ENCODE measurements at regions not wholly inside any gene's neighbourhood (a gene's known extent, or its start where the extent isn't known, plus 50 kb on each side); places are given as distances from the start of the nearest gene placed in this dataset.

DNA sequence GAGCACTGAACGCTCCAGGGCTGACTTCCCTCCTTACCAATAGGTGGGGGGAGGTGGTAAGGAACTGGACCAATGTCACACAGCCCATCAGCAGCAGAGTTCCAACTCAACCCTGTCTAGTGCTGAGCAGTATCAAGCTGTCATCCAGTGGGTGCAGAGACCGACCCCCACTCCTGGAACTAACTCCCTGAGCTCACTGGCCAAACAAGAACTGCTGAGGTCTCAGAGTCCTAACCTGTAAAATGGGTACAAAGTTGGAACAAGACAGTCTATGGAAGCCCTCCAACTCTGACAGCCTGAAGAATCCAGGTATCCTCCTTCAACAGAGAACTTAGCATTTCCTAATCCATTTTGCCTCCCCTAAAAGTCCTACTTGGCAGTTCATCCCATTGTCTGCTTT lies 91.1 kb upstream of the CLMN start:
- no peak for DNase-seq (ENCODE audit: low read depth)

DNA sequence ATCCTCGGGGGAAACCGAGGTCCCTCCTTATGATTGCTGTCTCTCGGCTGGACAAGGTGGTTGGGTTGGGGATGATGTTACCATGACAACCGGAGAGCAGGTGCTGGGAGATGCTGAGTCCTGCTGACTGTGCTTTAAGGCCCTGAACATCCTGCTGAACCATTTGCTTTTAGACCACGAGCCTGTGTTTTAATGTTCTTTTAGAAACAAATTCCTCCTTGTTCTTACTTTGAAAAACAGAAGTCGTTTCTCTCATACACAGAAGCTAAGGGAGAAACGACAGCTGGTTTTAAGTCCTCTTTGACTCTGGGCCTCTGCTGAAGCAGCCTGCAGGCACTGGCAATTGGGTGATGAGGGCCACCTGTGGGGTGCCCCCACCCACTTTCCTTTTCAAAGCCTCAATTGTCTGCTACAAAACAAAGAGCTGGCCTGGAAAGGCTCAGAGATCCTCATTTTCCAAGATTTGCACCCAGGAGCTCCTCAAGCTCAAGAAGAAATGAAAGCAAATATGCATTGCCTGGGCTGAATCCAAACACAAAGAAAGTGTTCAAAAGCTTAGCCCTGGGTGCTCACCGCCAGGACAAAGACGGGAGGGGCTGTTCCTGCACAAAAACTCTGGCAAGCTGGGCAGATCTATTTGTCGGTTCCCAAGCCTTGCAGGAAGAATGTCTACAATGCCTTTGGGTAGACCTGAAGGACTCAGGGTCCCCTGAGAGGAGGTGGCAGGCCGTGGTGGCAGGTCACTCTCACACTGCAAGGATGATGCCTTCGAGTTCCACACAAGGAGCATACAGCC lies 90.0 kb upstream of the CLMN start:
- no peak for DNase-seq (ENCODE audit: low read depth)

DNA sequence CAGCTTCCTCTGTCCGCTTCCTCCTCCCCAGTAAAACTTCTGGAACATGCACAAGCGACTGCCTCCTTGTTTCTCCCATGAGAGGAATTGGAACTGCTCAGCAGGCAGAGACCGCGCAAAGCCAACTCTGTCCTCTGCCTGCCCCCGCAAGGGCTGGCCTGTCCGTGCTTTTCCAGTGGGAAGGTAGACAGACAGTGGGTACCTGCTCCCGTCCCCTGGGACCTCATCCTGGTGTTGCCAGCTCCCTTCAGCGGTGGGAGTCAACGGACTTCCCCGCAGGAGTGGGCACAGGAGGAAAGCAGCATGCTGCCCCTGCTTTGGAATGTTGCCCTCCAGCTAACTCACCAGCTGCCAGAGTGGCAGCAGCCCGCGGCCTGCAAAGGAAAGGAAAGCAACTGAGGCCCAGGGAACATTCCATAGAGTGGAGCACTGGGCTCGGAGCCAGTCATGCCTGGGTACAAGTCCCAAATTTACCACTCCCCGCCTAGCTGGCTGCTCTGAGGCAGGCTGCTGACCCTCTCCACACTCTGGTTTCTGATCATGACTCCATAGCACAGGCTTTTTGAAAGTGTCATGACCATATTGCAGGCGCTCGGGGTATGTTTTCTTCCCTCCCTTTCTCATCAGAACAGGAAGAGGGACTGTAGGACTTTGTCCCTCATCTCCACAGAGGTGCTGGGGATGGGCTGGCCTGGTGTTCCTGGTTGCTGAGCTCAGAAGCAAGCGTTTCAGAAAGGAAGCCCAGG lies 89.2 kb upstream of the CLMN start:
- DNase-seq (ENCODE audit: low read depth), result no peak

DNA sequence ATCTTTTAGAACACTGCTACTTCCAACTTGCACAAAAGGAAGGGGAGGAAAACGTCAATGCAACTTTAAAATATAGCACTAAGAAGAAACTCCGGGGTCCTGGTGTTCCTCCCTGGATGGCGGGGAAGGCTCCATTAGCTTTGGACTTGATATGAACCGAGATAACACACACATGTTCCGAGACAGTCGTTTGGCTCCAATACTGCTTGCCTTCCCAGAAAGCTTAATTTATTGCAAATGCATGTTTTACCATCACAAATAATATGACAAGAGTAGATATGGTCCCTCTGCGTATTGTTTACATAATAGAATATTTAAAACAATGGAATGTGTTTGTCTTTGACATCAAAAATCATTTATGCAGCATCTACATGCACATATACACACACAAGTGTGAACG lies 87.6 kb upstream of the CLMN start:
- DNase-seq (ENCODE audit: low read depth), result no peak

DNA sequence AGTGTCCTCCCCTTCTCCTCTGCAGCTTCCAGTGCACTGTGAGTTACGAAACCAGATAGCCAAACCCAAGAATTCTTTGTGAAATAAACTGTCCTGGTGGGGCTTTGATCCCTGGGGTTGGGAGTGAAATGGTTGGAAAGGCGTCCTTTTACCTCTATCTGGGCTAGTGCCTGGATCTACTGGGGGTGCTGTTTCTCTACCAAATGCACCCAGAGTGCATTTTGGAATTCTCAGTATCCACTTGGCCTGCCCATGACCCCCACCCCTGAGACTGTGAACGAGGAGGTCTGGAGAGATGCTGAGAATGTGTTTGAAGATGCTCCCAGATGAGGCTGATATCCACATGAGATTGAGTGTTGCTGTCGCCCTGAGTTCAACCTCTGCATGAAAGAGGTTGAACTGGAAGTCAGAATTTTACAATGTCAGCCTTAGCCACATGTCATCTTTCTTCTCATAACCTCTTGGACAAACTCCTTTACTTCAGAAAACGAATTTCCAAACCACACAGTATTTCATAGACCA lies 87.1 kb upstream of the CLMN start:
- no peak for DNase-seq (ENCODE audit: low read depth)

DNA sequence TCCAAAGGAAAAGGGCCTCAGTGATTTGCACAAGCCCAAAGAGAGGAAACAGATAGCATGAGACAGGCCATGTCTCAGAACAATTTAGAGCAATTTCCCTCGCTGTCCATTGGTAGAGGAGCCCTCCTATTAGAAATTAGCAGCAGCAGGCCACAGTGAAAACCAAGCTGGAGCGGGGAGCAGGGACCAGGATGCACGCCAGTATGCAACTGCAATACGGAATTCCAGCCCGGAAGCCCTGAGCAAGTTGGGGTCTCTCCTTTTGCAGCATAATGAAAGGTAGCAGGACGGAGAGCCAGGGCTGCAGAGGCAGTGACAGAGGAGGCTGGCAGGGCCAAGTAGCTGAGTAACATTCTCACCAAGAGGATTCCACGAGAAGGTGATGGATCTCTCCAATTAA lies 84.9 kb upstream of the CLMN start:
- no peak for DNase-seq (ENCODE audit: low read depth)

DNA sequence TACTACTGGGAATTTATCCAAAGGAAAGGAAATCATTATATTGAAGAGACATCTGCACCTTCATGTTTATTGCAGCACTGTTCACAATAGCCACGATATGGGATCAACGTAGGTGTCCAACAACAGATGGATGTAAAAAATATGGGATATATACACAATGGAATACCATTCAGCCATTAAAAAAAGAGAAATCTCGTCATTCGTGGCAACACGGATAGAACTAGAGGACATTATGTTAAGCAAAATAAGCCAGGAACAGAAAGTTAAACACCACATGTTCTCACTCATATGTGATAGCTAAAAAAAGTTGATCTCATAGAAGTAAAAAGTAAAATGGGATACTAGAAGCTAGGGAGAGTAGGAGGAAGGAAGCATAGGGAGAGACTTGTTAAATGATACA lies 82.9 kb upstream of the CLMN start:
- no peak for DNase-seq (ENCODE audit: low read depth)

DNA sequence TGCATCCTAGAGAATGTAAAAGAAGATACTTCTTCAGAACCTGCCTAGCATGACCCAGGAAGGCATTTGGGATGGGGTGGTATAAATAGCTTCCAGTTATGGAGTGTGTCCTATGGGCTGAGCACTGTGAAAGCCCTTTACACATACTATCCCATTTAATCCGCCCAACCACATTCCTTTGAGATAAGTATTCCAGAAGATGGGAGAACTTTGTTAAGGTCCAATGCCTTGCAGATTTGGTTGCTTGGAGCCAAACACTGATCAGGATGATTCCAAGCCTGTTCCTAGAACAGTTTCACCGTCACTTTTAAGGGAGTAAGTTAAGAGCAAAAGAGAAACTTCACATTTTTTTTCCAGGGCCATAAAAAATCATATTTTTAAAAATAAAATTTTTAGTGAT lies 82.5 kb upstream of the CLMN start:
- no peak for DNase-seq (ENCODE audit: low read depth)

DNA sequence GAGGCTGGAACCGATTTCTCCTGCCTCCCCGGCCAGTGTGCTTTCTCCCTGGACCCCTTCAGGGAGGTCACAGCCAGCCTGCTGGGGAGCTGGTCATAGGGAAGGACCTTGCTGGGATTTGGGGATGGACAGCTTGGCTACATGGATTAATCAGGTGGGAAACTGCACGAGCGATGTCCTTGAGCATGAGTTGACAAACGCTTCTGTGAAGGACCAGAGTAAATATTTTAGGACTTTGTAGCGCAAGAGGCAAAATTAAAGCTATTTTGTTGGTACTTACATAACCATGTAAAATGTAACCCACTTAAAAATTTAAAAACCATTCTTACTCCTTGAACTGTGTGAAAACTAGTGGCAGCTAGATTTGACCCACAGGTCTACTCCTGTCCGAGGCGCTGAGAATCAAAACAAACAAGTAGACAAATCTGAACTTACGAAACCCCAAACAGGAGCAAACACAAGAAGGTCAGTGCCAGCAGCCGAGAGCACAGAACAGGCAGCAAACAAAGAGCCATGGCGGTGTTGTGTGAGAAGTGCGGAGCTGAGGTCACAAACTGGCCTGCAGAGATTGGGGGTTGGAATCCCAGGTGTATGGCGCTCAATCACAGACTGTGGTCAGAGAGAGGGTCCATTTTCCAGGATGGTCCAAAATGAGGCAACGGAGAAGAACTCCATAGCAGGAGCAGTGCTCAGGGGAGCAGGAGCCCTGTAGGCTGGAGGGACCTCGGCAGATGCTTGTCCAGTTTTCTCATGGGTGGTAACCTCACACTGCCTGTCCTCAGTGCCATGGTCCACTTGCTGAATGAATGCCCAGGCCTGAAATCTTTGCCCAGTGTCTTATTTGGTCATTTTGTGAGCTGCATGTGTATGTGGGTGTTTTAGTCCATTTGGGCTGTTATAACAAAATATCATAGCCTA lies 79.2 kb upstream of the CLMN start:
- DNase-seq (ENCODE audit: low read depth), result no peak

DNA sequence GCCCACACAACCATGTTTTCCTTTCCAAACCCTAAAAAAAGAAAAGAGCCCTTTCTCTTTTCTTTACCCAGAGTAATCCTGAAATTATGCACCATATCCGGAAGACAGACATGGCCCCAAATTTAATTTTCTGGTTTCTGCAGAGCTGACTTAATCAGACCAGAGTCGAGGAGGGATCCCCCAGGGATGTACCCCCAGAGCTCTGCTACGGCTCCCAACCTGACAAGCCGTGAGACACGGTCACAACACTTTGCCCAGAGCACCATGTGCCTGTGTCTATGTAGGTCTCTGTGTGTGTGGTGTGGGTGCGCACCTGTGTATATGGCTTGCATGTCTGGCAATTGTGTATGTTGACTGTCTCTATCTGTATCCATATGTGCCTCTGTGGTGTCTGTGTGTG lies 77.6 kb upstream of the CLMN start:
- no peak for DNase-seq (ENCODE audit: low read depth)

DNA sequence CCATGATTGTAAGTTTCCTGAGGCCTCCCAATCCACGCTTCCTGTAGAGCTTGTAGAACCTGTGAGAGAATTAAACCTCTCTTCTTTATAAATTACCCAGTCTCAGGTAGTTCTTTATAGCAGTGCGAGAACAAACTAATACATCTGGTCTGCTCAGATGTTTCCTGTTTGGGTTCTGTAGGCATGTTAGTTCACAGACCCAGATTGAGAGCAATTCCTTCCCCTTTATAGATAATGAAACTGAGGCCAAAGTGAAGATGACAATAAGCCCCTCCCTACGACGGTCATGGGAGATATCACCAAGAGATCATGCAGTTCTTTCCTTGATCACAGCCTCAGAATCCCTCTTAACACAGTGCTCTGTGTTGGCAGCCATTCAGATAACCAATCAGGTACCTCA lies 76.5 kb upstream of the CLMN start:
- DNase-seq (ENCODE audit: low read depth), result no peak

DNA sequence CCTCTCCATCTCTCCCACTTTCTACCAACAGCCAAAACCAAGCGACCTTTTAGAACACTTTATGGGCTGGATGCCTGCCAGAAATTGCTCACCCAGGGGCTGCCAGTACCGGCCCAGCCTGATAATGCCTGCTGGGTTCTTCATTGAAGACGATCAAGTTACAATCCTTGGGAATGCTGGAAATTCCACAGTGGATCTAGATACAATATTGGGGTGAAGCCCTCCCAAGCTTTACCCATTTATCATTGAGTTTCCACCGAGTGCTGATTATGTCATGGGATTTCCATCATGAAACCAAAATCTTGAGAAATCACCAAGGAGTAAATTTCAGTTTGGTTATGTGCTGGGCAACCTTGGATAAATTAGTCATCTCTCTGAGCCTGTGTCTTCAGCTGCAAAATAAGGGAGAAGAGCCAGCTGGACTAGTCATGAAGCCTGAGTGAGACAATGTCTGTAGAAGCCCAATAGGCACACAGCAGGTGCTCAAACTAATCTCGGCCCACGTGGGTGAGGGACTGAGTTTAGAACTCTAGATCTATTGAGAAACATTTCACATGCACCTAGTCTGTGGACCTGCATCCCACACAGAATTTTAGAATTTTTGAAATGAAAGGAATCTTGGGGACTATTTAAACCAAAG lies 75.5 kb upstream of the CLMN start:
- DNase-seq (ENCODE audit: low read depth), result no peak

DNA sequence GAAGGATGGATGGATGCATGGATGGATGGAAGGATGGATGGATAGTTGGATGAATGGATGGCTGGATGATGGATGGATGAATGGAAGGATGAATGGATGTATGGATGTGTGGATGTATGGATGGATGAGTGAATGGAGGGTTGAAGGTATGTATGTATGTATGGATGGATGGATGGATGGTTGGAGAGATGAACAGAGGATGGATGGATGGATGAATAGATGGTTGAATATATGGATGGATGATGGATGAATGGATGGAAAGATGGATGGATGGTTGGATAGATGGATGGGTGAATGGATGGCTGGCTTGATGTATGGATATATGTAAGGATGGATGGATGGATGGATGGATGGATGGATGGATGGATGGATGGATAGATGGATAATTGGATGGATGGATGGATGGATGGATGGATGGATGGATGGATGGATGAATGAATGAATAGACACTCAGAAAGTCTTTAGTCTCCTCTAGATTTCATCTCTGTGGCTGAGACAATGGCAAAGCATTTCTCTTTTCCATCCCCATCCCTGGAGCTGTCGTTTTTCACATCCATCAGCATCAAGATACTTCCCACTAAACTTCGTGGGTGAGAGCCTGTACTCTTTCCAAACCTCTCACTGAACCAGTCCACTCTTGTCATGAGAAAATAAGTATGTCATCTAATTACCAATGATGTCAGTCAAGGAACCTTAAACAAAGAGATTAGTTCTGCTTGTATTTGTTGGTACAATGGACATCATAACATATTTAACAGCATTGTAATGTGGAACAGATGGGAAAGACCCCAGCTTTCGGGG lies 74.8 kb upstream of the CLMN start:
- no peak for DNase-seq (ENCODE audit: low read depth)

DNA sequence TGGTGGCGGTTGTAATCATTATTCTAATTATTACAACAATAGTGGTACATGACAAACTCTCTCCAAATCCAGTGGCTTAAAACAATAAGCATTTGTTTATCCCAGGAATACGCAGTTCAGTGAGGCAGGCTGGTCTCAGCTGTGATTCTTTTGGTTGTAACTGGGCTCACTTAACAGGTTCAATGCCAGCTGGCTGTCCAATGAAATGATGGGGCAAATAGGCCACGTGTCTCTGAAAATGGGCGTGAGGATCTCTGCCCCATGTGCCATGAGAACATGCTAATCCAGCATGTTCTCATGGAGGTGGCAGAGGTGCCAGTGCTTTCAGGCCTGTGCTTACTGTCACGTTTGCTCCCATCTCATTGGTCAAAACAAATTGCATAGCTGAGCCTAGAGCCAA lies 73.1 kb upstream of the CLMN start:
- no peak for DNase-seq (ENCODE audit: low read depth)

DNA sequence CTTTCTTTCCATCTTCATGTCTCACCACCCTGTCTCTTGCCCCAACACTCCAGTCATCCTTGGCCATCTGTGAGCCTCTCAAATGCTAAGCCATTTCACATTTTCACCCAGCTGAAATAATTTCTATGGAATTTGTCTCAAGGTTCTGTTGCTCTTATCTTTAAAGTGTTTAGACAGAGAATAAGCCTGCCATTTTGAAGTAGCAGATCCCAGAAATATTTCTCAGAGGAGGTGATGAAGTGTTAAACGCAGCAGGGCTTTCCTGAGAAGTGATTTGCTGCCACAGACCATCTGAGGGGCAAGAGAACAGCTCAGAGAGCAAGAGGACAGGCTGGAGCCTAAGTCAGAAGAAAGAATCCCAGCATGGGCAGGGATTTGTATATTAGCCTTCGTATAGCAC lies 71.6 kb upstream of the CLMN start:
- no peak for DNase-seq (ENCODE audit: low read depth)

DNA sequence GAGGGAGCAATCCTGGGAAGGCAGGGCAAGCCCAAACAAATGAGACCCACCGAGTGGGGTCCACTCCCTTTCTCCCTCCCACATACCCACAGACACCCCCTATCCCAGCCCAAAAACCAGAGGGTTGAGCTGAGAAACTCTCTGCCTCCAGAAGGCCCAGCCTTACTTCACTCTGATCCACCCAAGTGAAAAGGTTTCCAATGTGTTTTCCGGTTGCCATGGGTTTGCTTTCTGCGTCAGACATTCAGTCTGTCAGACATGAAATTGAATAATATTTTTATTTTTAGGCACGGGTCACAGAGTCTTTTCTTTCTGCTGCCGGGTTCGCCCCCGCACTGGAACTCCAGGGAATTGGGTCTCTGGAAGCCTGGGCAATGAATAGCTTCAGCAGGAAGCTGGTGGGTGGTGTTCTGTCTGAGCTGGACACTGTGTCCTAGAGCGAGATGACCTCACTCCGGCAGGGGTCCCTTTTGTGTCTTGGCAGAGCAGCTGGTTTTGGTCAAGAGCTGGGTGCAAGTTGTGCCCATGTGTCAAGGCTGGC lies 69.8 kb upstream of the CLMN start:
- no peak for DNase-seq (ENCODE audit: low read depth)

DNA sequence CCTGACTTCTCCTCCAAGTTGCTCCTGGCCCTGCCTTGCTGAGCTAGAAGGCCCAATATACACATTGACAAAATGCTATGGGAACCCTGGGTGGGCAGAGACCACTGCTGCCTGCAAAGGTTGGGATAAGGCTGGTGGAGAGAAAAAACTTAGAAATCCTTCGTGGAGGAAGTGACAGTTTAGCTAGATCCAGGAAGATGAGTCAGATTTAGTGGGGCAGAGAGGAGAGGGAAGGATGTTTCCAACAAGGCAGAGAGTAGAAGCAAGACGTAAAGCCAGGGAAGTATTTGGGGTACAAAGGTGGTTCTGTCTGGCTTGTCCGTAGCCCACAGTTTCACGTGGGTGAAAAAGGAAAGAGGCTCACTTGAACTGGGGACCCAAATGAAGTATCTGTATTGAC lies 69.0 kb upstream of the CLMN start:
- DNase-seq (ENCODE audit: low read depth), result no peak

DNA sequence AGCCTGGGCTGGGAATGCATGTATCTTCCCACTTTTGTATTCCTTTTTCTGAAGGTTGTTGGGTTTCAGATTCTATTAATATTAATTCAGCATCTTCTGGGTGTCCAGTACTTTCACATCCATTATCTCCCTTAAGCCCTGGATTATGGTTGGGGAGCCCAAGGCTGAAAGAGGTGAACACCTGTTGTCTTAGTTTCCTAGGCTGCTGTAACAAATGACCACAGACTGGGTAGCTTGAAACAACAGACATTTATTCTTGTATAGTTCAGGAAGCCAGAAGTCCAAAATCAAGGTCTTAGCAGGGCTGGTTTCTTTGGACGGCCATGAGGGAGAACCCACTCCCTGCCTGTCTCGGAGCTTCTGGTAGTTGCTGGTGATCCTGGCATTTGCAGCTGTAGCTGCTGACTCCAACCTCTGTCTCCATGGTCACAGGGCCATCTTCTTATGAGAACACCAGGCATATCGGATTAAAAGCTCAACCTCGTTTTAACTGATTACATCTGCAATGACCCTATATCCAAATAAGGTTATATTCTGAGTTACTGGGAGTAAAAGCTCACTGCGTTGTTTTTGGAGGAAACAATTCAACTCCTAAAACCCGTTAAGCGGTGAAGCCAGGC lies 68.2 kb upstream of the CLMN start:
- no peak for DNase-seq (ENCODE audit: low read depth)

DNA sequence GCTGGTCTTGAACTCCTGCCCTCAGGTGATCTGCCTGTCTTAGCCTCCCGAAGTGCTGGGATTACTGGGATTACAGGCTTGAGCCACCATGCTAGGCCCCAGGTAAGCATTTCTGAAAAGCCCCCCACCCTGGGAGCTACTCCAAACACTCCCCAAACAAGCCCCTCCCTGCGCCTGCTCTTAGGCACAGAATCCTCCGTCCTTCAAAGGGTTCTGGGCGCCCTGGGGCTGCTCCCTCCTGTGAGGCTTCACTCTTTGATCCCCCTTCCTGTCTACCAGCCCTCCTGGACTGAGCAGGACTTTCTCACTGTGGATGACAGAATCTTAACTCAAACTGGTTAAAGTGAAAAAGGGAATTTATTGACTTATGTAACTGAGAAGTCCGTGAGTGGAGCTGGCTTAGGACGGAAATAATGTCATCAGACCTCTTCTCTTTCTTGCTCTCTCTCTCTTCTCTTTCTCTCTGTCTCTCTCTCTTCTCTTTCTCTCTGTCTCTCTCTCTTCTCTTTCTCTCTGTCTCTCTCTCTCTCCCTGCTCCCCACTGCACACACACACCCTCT lies 66.9 kb upstream of the CLMN start:
- DNase-seq (ENCODE audit: low read depth), result no peak

DNA sequence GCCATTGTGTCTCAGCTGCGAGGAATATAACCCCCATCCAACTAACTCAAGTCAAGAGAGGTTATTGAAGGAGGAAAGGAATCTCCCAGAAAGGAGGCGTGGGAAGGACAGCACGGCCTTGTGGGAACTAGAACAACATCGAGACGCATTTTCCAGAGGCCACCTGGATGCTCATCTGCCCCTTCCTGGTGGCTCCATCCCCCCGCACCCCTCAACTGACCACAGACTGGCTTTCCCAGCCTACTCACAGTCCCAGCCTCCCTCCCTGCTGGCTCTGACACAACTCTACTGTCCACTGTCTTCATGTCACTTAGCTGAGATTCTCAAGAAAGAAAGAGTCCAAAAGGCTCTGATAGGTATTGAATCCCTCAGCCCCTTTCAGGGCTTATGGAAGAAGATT lies 66.0 kb upstream of the CLMN start:
- no peak for DNase-seq (ENCODE audit: low read depth)
